ENCODE measurements at regions not wholly inside any gene's neighbourhood (a gene's known extent, or its start where the extent isn't known, plus 50 kb on each side); places are given as distances from the start of the nearest gene placed in this dataset.

GRCh38 chr2:149921911-149922616 is 334.5 kb upstream of the MMADHC start:
- no peak for DNase-seq (ENCODE audit: low spot score)
- in situ Hi-C loops (cut with HindIII; ENCODE audit: low sequenced_read_pairs), result no loop called here

GRCh38 chr2:149920389-149920788 is 332.8 kb upstream of the MMADHC start:
- DNase-seq (ENCODE audit: low spot score), result no peak
- in situ Hi-C loops (cut with HindIII; ENCODE audit: low sequenced_read_pairs), result no loop called here

DNA sequence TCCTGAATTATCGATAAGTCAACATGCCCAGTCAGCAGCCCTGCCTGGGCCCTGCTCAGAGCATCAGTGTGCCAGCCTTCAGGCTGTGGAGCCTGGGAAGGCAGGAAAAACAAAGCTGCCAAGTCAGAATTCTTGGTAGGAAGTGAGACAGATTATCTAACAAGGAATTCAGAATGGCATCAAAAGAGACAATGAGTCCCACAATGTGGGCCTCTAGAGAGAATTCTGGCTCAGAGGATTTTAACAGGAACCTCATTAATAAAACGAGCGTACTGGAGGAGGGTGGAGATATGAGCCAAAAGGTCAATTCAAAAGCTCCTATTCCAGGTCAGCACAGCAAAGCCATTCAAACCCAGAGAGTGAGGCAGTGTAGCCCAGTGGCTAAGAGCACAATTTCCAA is 327.6 kb upstream of the MMADHC start:
- no peak for DNase-seq (ENCODE audit: low spot score)
- in situ Hi-C loops (cut with HindIII; ENCODE audit: low sequenced_read_pairs), result no loop called here

GRCh38 chr2:149908726-149909683 is 321.4 kb upstream of the MMADHC start:
- peak; percentile 33 for DNase-seq (ENCODE audit: low spot score)
- in situ Hi-C loops (cut with HindIII; ENCODE audit: low sequenced_read_pairs), result no loop called here

DNA sequence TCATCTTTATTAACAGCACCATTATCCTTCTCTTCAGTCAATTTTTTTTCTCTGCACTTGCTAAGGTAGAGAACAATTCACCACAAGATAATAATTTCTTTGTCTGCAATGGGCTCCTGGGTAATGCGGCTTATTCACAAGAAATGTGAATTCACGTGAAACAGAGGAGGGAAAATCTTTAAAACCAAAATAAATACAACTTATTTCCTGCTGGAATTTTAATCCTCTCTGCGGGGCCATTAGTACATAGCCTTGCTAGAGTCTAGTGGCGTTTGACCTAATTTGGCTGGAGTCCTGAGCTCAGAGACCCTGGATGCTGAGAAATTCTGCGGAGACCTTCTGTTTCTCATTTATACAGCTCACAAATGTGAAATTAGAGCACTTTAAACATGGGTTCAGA is 319.3 kb upstream of the MMADHC start:
- in situ Hi-C loops (cut with HindIII; ENCODE audit: low sequenced_read_pairs), result no loop called here
- peak; percentile 68 for DNase-seq (ENCODE audit: low spot score)

DNA sequence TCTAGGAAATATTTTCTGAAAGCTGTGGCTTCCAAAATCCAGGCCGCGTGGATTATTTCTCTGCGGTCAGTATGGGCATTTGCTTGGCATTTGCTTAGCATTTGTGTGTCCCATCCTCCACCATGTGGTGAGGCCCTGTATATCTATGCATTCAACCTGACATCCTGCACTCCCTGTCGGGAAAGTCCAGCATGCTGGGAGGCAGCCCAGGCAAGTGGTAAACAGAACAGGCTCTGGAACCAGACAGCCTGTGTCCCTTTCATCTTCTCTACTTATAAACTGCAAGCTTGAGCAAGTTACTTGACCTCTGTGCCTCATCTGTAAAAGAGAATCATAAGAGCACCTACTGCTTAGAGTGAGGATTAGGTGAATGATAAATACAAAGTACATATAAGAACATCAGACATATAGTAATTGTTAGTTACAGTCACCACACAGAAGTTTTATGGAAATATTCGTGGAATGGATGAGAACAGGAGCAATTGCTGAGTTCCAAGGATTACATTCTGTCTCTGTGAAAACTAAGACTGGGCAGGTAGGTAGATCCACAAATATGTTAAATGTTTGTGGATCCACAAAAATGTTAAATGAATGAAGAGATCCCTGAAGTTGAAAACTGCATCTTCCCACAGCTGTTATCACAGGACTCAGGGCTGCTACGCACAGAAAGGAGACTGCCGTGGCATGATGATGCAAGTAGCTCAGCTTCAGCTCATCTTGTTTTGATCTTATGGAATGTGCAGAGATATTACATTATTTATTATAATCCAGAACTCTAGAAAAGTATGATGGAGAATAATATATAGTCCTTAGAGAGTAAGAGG is 317.0 kb upstream of the MMADHC start:
- DNase-seq (ENCODE audit: low spot score), result peak; percentile 17
- in situ Hi-C loops (cut with HindIII; ENCODE audit: low sequenced_read_pairs), result no loop called here

- DNase-seq (ENCODE audit: low spot score), result no peak
- in situ Hi-C loops (cut with HindIII; ENCODE audit: low sequenced_read_pairs), result no loop called here
These were observed 316.1 kb upstream of the MMADHC start for GRCh38 chr2:149903626-149904025.

DNA sequence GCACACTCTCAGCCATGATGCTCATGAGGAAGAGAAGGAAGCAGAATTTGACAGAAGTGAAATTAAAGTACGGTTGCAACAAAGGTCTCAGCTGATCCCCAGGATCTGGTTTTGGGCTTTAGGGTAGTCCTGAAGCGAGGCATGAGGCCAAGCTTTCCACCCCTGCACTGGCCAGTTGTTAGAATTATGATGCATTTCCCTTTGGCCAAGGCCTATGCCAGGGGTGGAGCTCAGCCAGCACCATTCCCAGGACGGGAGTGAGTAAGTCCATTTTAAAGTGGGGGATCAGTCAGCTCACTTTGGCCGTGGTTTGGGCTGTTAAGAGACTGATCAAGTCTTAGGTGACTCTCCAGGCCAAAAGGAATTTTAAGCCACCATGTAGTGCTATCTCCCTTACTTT is 314.5 kb upstream of the MMADHC start:
- DNase-seq (ENCODE audit: low spot score), result no peak
- in situ Hi-C loops (cut with HindIII; ENCODE audit: low sequenced_read_pairs), result no loop called here

DNA sequence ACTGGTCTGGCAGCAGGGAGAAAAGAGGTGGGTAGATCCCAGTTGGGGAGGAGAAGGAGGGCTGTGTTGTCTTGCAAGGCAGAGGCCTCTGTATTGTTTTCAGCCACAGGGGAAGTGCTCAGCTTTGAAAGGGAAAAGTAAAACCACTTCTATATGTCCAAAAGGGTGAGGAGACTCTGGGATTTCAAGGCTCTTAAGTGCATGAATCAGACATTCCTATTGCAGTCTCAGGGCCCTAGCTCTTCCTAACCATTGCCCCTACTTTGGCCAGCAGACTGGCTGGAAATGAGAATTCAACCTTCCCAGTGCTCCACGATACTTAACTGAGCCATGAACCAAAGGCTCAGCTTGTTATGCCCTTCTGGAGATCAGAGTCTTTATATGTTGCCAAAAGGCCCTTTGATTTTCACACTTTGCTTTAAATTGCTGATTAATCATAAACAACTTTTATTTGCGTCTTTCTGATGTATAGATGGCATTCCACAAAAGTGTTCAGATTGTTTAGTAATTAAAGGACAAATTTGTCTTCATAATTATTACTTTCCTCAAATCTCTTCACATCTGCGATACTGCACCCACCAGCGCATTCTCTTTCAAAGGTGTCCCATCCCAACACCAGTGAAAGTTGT is 313.8 kb upstream of the MMADHC start:
- no peak for DNase-seq (ENCODE audit: low spot score)
- in situ Hi-C loops (cut with HindIII; ENCODE audit: low sequenced_read_pairs), result no loop called here

DNA sequence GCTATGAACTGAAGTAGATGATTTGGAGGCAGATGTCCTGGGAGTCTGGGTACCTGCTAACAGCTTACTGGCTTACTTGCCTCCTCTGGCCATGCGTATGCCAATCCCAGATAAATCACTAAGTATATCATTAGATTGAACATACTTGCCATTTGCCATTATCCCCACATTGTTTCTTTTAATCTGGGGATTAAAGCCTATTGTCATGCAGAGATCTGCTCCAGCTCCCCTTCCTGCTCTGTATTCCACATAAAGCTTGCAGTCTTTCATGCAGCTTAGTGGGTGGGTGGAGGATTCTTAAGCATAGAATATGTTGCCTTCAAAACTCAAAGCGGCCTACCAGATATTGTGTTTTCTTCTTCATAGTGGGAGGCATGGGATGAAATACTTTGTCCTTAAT is 311.8 kb upstream of the MMADHC start:
- in situ Hi-C loops (cut with HindIII; ENCODE audit: low sequenced_read_pairs), result no loop called here
- DNase-seq (ENCODE audit: low spot score), result no peak

DNA sequence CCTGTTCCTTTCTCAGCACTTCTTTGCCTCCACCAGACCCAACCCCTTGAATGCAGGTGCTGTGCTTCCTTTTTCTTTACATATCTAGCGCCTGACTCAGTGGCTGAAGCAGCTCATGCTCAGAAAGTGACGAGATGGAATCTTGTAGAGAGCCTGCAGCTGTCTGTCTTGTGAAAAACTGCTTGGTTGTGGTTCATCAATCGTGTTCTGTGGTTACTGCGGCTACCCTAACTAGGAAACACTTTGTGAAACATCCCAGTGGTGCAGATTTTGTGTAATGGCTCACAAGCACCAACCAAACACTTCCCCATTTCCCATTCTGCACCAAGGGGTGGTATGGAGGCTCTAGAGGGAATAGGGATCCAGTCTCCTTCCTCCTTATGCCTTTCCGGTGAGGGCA is 307.2 kb upstream of the MMADHC start:
- in situ Hi-C loops (cut with HindIII; ENCODE audit: low sequenced_read_pairs), result no loop called here
- DNase-seq (ENCODE audit: low spot score), result no peak

DNA sequence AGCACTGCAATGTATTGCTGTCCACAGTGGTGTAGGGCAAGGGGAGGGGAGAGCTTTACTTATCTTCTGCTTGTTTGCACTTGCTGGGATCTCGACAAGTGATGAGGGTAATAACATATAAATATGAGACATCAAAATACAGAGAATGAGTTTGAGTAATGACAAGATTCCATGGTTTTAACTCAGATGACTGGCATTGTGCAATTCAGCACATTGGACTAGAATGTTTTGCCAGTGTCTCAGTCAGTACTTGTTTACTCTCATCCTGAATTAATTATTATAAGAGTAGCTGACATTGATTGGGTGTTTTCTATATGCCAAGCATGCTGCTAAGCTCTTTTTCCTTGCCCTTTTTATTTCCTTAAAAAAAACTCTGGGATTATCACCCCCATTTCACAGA is 306.7 kb upstream of the MMADHC start:
- DNase-seq (ENCODE audit: low spot score), result no peak
- in situ Hi-C loops (cut with HindIII; ENCODE audit: low sequenced_read_pairs), result no loop called here

GRCh38 chr2:149892563-149892962 is 305.0 kb upstream of the MMADHC start:
- in situ Hi-C loops (cut with HindIII; ENCODE audit: low sequenced_read_pairs), result no loop called here
- DNase-seq (ENCODE audit: low spot score), result no peak

GRCh38 chr2:149885946-149886345 is 298.4 kb upstream of the MMADHC start:
- in situ Hi-C loops (cut with HindIII; ENCODE audit: low sequenced_read_pairs), result no loop called here
- DNase-seq (ENCODE audit: low spot score), result no peak

DNA sequence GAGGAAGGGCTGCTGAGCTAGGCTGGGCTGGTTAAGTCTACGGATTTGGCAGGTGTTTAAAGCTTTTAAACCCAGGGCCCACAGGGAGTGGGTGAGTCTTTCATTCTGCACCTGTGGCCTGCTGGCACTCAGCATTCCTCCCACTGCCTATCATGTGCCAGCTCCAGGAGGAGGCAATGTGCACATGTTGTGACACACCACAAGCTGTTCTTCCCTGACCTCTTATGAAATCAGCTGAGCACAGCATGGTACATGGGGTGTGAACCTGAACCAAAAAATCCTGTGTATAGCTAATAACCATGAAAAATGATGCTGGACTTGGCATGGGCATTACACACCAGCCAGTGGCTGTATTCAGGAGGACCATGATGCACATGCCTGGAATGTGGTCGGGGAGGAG is 297.9 kb upstream of the MMADHC start:
- in situ Hi-C loops (cut with HindIII; ENCODE audit: low sequenced_read_pairs), result no loop called here
- peak; percentile 27 for DNase-seq (ENCODE audit: low spot score)

DNA sequence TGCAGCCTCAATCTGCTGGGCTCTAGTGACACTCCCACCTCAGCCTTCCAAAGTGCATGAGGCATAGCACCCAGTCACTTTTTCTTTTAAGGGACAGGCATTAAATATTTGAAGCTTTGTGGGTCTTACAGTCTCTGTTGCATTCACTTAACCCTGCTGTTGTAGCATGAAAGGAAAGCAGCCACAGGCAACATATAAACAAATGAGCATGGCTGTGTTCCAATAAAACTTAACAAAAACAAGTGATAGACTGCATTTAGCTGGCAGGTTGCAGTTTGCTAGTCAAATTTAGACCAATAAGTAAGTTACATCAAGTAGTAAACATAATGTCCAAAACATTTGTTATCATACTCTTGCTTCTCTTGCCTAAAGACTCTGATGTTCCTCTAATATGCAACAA is 297.3 kb upstream of the MMADHC start:
- no peak for DNase-seq (ENCODE audit: low spot score)
- in situ Hi-C loops (cut with HindIII; ENCODE audit: low sequenced_read_pairs), result no loop called here

- DNase-seq (ENCODE audit: low spot score), result no peak
These were observed 290.3 kb upstream of the MMADHC start for GRCh38 chr2:149877913-149878312.

DNA sequence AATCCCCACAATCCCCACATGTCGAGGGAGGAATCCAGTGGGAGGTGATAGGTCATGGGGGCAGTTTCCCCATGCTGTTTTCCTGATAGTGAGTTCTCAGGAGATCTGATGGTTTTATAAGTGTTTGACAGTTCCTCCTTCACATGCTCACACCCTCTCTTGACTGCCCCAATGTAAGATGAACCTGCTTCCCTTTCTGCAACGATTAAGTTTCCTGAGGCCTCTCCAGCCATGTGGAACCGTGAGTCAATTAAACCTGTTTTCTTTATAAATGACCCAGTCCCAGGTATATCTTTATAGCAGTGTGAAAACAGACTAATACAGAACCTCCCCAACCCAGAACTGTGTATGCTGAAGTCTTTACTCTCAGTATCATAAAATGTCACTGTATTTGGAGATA is 289.5 kb upstream of the MMADHC start:
- DNase-seq (ENCODE audit: low spot score), result no peak
- in situ Hi-C loops (cut with HindIII; ENCODE audit: low sequenced_read_pairs), result no loop called here

More at GRCh38 chr2:149877913-149878312, 290.3 kb upstream of the MMADHC start:
- in situ Hi-C loops (cut with HindIII; ENCODE audit: low sequenced_read_pairs), result no loop called here

DNA sequence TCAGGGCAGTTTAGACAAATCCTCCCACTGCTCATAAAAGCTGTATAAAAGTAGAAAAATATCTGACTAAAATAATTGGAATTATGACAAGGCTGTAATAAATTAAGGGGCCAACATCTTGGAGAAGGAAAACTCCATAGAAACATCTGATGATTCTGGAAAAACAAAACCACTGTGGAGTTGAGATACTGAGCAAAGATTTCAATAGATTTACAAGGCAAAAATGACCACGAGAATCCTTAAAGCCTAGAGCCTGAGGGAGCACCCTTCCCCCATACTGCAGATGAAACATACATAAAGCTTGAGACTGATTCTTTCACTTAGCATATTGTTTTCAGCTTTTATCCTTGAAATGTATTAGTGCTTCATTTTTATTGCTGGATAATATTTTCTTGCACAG is 286.4 kb upstream of the MMADHC start:
- in situ Hi-C loops (cut with HindIII; ENCODE audit: low sequenced_read_pairs), result no loop called here
- DNase-seq (ENCODE audit: low spot score), result no peak
